ENCODE measurements at regions not wholly inside any gene's neighbourhood (a gene's known extent, or its start where the extent isn't known, plus 50 kb on each side); places are given as distances from the start of the nearest gene placed in this dataset.

- no peak for TF ChIP-seq CTCF (IDR thresholded peaks at IDR 0.05)
- TF ChIP-seq POLR2A (IDR thresholded peaks at IDR 0.05): no peak
Observed at GRCh38 chr6:133645966-133646740, 242.8 kb upstream of the TCF21 start.
